22Rv1 (cell line): ENCODE measurements at regions not wholly inside any gene's neighbourhood (a gene's known extent, or its start where the extent isn't known, plus 50 kb on each side); places are given as distances from the start of the nearest gene placed in this dataset.

Experiments used
- CTCF ChIP-seq: fragments of 450-650 bp; IDR thresholded peaks from 2 replicates; pipeline ENCODE4 v1.5.1; 2017; ENCODE audit warnings: mild to moderate bottlenecking
- ZFX ChIP-seq: fragments of 450-650 bp; IDR thresholded peaks from 2 replicates; pipeline ENCODE4 v1.6.1; 2017; ENCODE audit warnings: antibody characterized with exemption, borderline replicate concordance

GRCh38 chr3:59266551-59266950, 216.7 kb upstream of the CFAP20DC start:
- TF ChIP-seq CTCF (no peak), ZFX (no peak)
